ENCODE measurements at regions not wholly inside any gene's neighbourhood (a gene's known extent, or its start where the extent isn't known, plus 50 kb on each side); places are given as distances from the start of the nearest gene placed in this dataset.
"Not testable (repeated sequence)": the region's sequence is repeated elsewhere in the genome, so short reads cannot be mapped to it uniquely, and the experiment has no call there.

- H3K4me1 Mint-ChIP-seq: no peaks in the 10 kb centered on the region
- H3K27me3 Mint-ChIP-seq: no peaks in the 10 kb centered on the region
- no peaks in the 10 kb centered on the region for H3K36me3 Mint-ChIP-seq (ENCODE audit: low read depth)
- no peak overlapping the region for H3K4me3 Mint-ChIP-seq
- H3K9me3 Mint-ChIP-seq: peaks cover 16% of the 10 kb centered on the region
- CTCF ChIA-PET: no interaction called here
- ATAC-seq (ENCODE audit: low read depth): no peak
- no peak for TF ChIP-seq CTCF (IDR thresholded peaks at IDR 0.05)
- no peak for DNase-seq
- POLR2A ChIA-PET: no interaction called here
- H3K27ac Mint-ChIP-seq: no peak overlapping the region
- intact Hi-C loops (cut with micrococcal nuclease): no loop called here
Measured at GRCh38 chr6:66173587-66173986, 466.6 kb upstream of the EYS start.

GRCh38 chr6:66166713-66167112, 459.7 kb upstream of the EYS start:
- CTCF ChIA-PET; H3K36me3 Mint-ChIP-seq (ENCODE audit: low read depth); DNase-seq; ATAC-seq (ENCODE audit: low read depth); POLR2A ChIA-PET; H3K4me3 Mint-ChIP-seq; intact Hi-C loops (cut with micrococcal nuclease); H3K27me3 Mint-ChIP-seq; H3K4me1 Mint-ChIP-seq; H3K27ac Mint-ChIP-seq: not testable (repeated sequence)
- H3K9me3 Mint-ChIP-seq: peaks cover 33% of the 10 kb centered on the region

GRCh38 chr6:66161546-66162108, 454.6 kb upstream of the EYS start:
- H3K36me3 Mint-ChIP-seq (ENCODE audit: low read depth): no peaks in the 10 kb centered on the region
- peaks cover 34% of the 10 kb centered on the region for H3K9me3 Mint-ChIP-seq
- H3K27me3 Mint-ChIP-seq: no peaks in the 10 kb centered on the region
- no peak overlapping the region for H3K4me3 Mint-ChIP-seq
- no peak for TF ChIP-seq CTCF (IDR thresholded peaks at IDR 0.05)
- intact Hi-C loops (cut with micrococcal nuclease): no loop called here
- POLR2A ChIA-PET: no interaction called here
- DNase-seq (no peak), ATAC-seq (ENCODE audit: low read depth) (no peak)
- H3K4me1 Mint-ChIP-seq: no peaks in the 10 kb centered on the region
- CTCF ChIA-PET: no interaction called here
- no peak overlapping the region for H3K27ac Mint-ChIP-seq

GRCh38 chr6:66159937-66160336, 452.9 kb upstream of the EYS start:
- Mint-ChIP-seq H3K9me3 (peaks cover 31% of the 10 kb centered on the region), H3K4me3 (no peak overlapping the region)
- POLR2A ChIA-PET: no interaction called here

GRCh38 chr6:66153247-66153646, 446.2 kb upstream of the EYS start:
- Mint-ChIP-seq H3K4me1 (no peaks in the 10 kb centered on the region), H3K27me3 (no peaks in the 10 kb centered on the region), H3K36me3 (ENCODE audit: low read depth) (no peaks in the 10 kb centered on the region), H3K4me3 (no peak overlapping the region), H3K27ac (no peak overlapping the region), H3K9me3 (peaks cover 6% of the 10 kb centered on the region)
- no peak for TF ChIP-seq CTCF (IDR thresholded peaks at IDR 0.05)
- DNase-seq: no peak
- CTCF ChIA-PET: no interaction called here
- POLR2A ChIA-PET: no interaction called here
- ATAC-seq (ENCODE audit: low read depth): no peak
- intact Hi-C loops (cut with micrococcal nuclease): no loop called here

More at GRCh38 chr6:66159937-66160336, 452.9 kb upstream of the EYS start:
- ATAC-seq (ENCODE audit: low read depth): no peak
- H3K27ac Mint-ChIP-seq: no peak overlapping the region
- no peak for TF ChIP-seq CTCF (IDR thresholded peaks at IDR 0.05)
- no peaks in the 10 kb centered on the region for H3K36me3 Mint-ChIP-seq (ENCODE audit: low read depth)
- DNase-seq: no peak
- H3K4me1 Mint-ChIP-seq: no peaks in the 10 kb centered on the region
- intact Hi-C loops (cut with micrococcal nuclease): no loop called here
- CTCF ChIA-PET: no interaction called here
- no peaks in the 10 kb centered on the region for H3K27me3 Mint-ChIP-seq

- no peak for TF ChIP-seq CTCF (IDR thresholded peaks at IDR 0.05)
- intact Hi-C loops (cut with micrococcal nuclease): no loop called here
- Mint-ChIP-seq H3K4me1 (no peaks in the 10 kb centered on the region), H3K27ac (no peak overlapping the region), H3K4me3 (no peak overlapping the region), H3K27me3 (no peaks in the 10 kb centered on the region), H3K9me3 (no peaks in the 10 kb centered on the region), H3K36me3 (ENCODE audit: low read depth) (no peaks in the 10 kb centered on the region)
- DNase-seq (no peak), ATAC-seq (ENCODE audit: low read depth) (no peak)
- ChIA-PET POLR2A (no interaction called here), CTCF (no interaction called here)
Measured at GRCh38 chr6:66149132-66149531, 442.1 kb upstream of the EYS start.

Measured in activated B cell treated with CpG ODN at 0.5 μM for 24 hours (primary cell).